ENCODE measurements at regions not wholly inside any gene's neighbourhood (a gene's known extent, or its start where the extent isn't known, plus 50 kb on each side); places are given as distances from the start of the nearest gene placed in this dataset.

- TF ChIP-seq POLR2A (IDR thresholded peaks at IDR 0.05) (no peak), CTCF (IDR thresholded peaks at IDR 0.05 in 4 of 5, conservative IDR thresholded peaks at IDR 0.05 in 1 of 5) (no peak)
These were observed 487.6 kb upstream of the KLHL29 start for GRCh38 chr2:22897428-22897827.

All from gastrocnemius medialis (tissue), 4 donors.